GM18502 (cell line): ENCODE measurements at regions not wholly inside any gene's neighbourhood (a gene's known extent, or its start where the extent isn't known, plus 50 kb on each side); places are given as distances from the start of the nearest gene placed in this dataset.

ENCODE experiments used
- ATAC-seq: cut with Tn5 transposase; IDR thresholded peaks from one replicate; pipeline ENCODE4 v1.9.1; 2021; ENCODE audit warnings: mild to moderate bottlenecking; ENCODE audit not compliant: unreplicated experiment, poor library complexity

- ATAC-seq, result no peak
Measured at GRCh38 chr7:88516429-88516828, 209.7 kb upstream of the STEAP4 start.

GRCh38 chr7:88515301-88515700, 208.6 kb upstream of the STEAP4 start:
- ATAC-seq, result no peak

DNA sequence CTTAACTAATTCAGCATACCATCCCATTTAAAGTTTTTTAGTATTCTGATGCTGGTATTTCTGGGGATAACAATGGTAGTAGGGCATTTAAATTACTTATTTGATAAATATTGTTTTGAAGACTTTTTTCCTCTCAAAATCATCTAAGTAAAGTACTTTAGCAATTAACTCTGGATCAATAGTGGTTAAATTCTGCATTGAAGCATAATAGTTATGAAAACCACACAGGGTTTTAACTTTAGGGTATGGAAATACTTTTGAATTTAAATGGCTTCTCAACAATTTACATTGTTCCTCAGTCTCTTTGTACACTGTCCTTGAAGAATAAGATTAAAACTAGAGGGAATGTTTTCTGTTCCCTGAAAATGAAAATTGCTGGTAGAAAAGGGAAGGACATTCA, 202.6 kb upstream of the STEAP4 start:
- no peak for ATAC-seq

GRCh38 chr7:88500131-88500530, 193.4 kb upstream of the STEAP4 start:
- no peak for ATAC-seq

DNA sequence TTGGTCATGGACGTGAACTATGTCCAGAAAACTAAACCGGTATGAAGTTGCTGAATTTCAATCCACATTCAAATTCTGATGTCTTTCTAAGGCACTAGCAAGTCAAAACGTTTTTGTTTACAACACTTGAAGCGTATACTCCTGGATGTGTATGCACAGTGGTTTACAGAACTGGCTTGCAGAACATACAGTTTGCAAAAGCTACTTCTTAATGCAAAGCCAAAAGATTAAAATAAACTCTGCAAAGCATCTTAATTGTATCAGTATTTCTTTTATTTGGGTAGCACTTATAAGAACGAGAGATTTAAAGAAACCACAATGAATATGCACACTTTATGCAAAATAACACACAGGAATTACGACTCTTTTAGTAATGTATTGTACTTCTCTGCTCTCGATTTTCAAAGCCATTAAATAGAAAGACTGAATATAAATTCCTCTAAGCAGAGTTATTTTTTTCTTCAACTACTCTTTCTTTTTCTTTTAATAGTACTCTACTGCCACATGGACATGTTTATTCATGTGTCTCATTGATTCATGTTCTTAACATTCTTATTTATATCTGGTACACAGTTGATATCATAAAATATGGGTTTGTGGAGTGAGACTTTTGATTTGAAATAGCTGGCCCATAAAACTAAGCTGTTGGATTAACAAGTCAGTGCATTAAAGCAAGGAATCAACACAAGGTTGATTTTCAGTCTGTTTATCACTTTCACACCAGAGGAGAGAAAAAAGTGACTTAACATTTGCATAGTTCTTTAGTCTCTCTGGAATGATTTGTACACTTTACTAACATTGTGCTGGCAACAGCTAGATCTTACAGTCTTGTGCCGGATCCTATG, 189.4 kb upstream of the STEAP4 start:
- no peak for ATAC-seq

DNA sequence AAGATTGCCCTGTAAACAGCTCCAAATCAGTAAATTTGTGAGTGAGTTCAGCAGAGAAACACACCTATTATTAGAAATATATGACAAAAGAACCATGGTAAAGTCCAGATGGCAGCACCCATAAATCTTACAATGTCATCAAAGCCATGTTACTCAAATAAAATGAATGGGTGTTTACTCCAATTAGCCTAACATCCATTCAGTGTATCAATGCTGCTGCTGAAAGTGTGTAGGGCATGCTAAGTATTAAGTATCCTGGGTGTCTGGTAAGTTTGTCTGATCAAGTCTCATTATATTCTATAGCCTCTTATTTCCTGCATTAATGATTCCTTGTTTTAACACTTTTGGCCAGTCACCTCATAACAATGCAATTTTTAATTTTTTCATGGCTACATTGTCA, 185.5 kb upstream of the STEAP4 start:
- no peak for ATAC-seq

GRCh38 chr7:88490874-88491273, 184.2 kb upstream of the STEAP4 start:
- no peak for ATAC-seq

- ATAC-seq, result no peak
Measured at GRCh38 chr7:88490161-88490560, 183.5 kb upstream of the STEAP4 start.

DNA sequence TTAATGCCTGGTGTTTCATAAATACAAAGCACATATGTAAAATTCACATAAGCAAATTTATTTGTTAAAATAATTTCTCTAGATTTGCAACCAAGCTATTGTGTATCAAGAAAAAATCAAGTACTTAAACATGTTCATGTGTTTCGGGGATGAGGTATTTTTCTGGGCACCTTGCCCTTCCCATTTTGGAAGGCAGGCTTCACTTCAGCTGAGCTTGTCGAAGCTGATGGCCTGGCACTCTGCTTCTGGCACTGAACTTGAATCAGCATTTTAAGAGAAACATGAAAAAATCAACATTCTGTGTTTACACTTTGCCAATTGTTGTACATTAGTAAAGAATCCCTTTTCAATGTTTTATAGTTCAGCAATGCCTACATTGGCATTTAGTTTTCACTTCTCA, 179.1 kb upstream of the STEAP4 start:
- ATAC-seq, result no peak

- ATAC-seq, result no peak
Measured at GRCh38 chr7:88484551-88484950, 177.9 kb upstream of the STEAP4 start.

DNA sequence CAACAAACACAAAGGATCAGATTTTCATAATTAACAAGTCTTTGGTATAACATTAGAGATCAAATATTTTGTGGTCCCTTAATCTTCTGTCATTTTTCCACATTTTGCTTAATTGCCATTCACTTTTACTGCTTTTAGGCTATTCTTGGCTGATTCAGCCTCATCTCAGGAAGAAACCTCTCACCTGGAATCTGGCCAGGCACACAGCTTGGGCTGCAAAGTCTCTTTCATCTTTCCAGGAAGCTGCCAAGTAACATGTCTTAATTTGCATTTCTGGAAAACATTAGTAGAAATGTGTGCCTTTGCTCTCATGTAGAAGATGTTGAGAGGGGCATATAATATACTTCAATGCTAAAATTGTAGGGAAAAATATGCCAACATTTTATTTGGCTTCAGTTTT, 174.2 kb upstream of the STEAP4 start:
- no peak for ATAC-seq

DNA sequence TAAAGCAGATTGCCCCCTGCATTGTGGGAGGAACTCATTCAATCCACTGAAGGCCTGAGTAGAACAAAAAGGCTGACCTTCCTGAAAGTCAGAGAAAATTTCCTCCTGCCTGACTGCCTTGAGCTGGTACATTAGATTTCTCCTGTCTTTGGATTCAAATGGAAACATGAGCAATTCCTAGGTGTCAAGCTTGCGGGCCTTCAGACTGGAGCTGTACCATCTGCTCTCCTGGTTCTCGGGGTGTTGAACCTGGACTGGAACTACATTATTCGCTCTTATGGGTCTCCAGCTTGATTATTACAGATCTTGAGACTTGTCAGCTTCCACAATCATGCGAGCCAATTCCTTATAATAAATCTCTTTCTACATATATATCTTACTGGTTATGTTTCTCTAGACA, 173.6 kb upstream of the STEAP4 start:
- no peak for ATAC-seq

- ATAC-seq, result no peak
Measured at GRCh38 chr7:88477976-88478375, 171.3 kb upstream of the STEAP4 start.

DNA sequence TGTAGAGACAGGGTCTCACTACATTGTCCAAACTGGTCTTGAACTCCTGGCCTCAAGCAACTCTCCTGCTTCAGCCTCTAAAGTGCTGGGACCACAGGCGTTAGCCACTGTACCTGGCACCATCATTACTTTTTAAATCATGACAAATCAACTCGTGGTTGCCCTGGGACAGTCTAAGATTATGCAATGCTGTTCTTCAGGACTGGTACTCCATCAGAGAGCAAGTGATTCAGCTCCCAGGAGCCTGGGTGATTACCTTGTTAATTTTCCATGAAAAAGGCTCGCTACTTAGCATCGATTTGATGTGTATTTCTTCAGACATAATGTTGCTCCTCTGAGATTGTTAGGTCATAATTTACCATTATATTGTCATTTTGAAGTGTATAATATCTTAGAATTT, 158.9 kb upstream of the STEAP4 start:
- no peak for ATAC-seq

DNA sequence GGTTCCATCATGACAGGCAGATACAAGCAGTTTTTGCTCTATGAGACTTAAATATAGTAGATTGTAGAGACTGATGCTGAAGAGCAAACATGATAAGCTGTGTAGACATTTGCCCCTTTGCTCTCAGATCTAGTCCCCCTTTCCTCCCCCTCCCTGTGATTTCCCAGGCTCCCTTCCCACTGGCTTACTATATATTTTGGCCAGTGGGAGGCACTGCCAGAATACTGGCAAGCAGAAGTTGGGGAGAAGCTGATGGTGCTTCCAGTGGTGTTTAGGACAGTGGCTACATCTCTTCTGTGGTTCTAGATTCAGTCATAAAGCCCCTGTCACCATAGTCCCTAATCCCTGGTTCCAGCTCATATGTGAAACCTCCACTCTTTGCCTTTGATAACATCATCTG, 156.1 kb upstream of the STEAP4 start:
- no peak for ATAC-seq

GRCh38 chr7:88460650-88461049, 154.0 kb upstream of the STEAP4 start:
- ATAC-seq, result no peak

- ATAC-seq, result no peak
Measured at GRCh38 chr7:88458946-88459345, 152.3 kb upstream of the STEAP4 start.

DNA sequence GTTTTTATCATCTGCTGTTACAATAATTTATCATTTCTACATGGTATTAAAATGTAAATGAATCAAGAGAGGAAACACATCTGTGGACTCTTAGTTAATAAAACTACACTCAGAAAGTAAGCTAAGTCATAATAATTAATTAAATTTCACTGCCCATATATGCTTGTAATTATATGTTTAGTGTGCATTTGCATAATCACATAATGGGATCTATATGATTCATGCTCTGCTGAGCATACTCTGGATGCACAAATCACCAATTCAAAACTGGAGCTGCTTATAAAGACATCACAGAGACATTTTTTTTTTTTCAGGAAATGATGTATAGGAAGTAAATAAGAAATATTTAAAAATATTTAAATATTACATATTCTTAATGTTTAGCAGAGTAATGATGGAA, 151.6 kb upstream of the STEAP4 start:
- ATAC-seq, result no peak

GRCh38 chr7:88457320-88457719, 150.6 kb upstream of the STEAP4 start:
- ATAC-seq, result no peak

GRCh38 chr7:88456490-88456889, 149.8 kb upstream of the STEAP4 start:
- no peak for ATAC-seq

DNA sequence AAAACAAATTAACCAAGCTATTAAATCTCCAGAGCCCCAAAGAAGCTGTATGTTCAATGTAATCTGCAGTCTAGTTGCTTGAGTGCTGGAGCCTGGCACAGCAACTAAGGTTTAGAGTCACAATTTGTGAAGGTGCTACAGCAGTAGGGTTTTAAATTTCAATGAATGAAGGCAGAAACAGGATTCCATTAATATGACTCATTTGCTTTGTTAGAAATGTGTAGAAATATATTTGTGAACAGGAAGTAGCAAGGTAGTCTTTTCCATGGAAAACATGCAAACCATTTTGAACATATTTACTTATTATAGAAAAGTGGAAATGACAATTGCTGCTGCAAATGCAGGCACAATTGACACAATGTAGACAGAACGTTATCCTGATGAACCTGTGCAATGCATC, 149.0 kb upstream of the STEAP4 start:
- no peak for ATAC-seq

DNA sequence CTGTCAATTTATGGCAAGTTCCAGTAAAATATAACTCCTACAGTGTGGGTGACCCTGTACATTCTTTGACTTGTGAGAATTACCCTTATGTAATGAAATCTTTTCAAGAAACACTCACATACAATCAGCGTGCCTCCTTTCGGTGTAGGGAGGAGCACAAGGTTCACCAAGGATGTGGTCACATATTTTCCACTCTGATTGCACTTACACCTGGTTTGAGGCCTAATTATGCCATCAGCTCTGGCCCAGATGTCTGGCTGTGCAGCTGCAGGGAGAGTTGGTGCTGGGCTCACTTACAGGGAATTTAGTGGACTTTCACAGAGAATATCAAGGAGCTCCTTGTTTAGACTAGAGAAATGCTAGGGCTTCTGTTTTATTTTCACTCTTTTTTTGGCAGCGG, 146.0 kb upstream of the STEAP4 start:
- no peak for ATAC-seq

GRCh38 chr7:88450874-88451273, 144.2 kb upstream of the STEAP4 start:
- no peak for ATAC-seq
